IMR-90 (cell line): ENCODE measurements at regions not wholly inside any gene's neighbourhood (a gene's known extent, or its start where the extent isn't known, plus 50 kb on each side); places are given as distances from the start of the nearest gene placed in this dataset.

Experiments
- CEBPB ChIP-seq: IDR thresholded peaks from 2 replicates; pipeline ENCODE4 v1.6.1; 2012; ENCODE audit warnings: low read depth, low read length, improper control_type of control experiment
- MAFK ChIP-seq: IDR thresholded peaks from 2 replicates; pipeline ENCODE4 v1.6.1; 2012; ENCODE audit warnings: low read depth, low read length, improper control_type of control experiment
- MAZ ChIP-seq: IDR thresholded peaks from 2 replicates; pipeline ENCODE4 v1.6.1; 2012; ENCODE audit warnings: low read depth, mild to moderate bottlenecking, low read length, improper control_type of control experiment, moderate library complexity, borderline replicate concordance
- MXI1 ChIP-seq: IDR thresholded peaks from 2 replicates; pipeline ENCODE4 v1.6.1; 2012; ENCODE audit warnings: low read depth, mild to moderate bottlenecking, low read length, moderate library complexity, borderline replicate concordance
- NFE2L2 ChIP-seq: fragments of 150-350 bp; IDR thresholded peaks from 2 replicates; pipeline ENCODE4 v1.6.1; 2016; ENCODE audit warnings: low read depth, mild to moderate bottlenecking, low read length
- POLR2A ChIP-seq: IDR thresholded peaks from 2 replicates; pipeline ENCODE4 v1.6.1; 2012; ENCODE audit warnings: mild to moderate bottlenecking, low read depth, low read length
- RAD21 ChIP-seq: IDR thresholded peaks from 2 replicates; pipeline ENCODE4 v1.6.1; 2012; ENCODE audit warnings: low read length, improper control_type of control experiment
- RFX5 ChIP-seq: IDR thresholded peaks from 2 replicates; pipeline ENCODE4 v1.8.0; 2012; ENCODE audit warnings: low read depth, mild to moderate bottlenecking, low read length, moderate library complexity
- SMC3 ChIP-seq: fragments of 150-350 bp; IDR thresholded peaks from 2 replicates; pipeline ENCODE4 v1.6.1; 2016; ENCODE audit warnings: low read depth, mild to moderate bottlenecking, antibody characterized with exemption, low read length, moderate library complexity
- TF ChIP-seq, protein P1 (sequence below): conservative IDR thresholded peaks from 2 replicates; pipeline ENCODE4 v1.5.1; 2012; ENCODE audit warnings: mild to moderate bottlenecking, low read depth, low read length, improper control_type of control experiment

DNA sequence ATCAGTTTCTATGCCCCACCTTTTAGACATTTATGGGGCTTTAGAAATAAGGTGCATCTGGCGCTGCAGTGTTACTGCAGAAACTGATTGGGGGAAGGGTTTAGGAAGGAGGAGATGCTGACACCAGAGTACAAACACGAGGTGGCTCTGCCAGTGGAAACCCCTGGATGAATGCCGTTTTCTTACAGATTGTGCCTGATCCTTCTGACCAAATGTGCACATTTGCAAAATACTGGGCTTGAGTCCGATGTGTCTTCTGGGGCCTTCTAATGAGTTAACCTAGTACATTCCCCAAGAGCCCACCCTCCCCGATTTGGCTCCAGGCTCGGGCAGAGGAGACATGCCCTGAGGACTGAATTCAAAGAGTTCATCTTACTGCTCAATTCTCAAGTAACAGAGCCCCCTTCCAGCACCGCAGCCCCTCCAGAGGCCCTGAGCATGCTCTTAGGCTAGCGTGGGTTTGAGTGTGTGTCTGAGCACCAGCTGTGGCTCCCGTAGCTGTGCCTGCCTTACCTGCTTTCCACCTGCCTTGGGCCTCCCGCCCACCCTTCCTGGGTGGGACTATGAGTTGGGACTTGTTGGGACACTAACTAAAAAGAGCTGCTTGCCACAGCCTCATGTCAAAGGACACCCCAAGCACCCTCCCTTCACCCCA, 116.7 kb upstream of the COPS8 start:
- no peak for TF ChIP-seq POLR2A
- TF ChIP-seq, protein P1, sequence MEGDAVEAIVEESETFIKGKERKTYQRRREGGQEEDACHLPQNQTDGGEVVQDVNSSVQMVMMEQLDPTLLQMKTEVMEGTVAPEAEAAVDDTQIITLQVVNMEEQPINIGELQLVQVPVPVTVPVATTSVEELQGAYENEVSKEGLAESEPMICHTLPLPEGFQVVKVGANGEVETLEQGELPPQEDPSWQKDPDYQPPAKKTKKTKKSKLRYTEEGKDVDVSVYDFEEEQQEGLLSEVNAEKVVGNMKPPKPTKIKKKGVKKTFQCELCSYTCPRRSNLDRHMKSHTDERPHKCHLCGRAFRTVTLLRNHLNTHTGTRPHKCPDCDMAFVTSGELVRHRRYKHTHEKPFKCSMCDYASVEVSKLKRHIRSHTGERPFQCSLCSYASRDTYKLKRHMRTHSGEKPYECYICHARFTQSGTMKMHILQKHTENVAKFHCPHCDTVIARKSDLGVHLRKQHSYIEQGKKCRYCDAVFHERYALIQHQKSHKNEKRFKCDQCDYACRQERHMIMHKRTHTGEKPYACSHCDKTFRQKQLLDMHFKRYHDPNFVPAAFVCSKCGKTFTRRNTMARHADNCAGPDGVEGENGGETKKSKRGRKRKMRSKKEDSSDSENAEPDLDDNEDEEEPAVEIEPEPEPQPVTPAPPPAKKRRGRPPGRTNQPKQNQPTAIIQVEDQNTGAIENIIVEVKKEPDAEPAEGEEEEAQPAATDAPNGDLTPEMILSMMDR = no peak
- no peak for TF ChIP-seq MAFK
- TF ChIP-seq MXI1 = no peak
- TF ChIP-seq CEBPB = no peak
- TF ChIP-seq RAD21 = no peak
- no peak for TF ChIP-seq MAZ
- TF ChIP-seq NFE2L2 = no peak
- no peak for TF ChIP-seq SMC3
- no peak for TF ChIP-seq RFX5
